Left ventricle myocardium inferior (tissue), 1 donor: ENCODE measurements at regions not wholly inside any gene's neighbourhood (a gene's known extent, or its start where the extent isn't known, plus 50 kb on each side); places are given as distances from the start of the nearest gene placed in this dataset.
"Not testable (repeated sequence)": the region's sequence is repeated elsewhere in the genome, so short reads cannot be mapped to it uniquely, and the experiment has no call there.

ENCODE experiments used
- DNase-seq: peaks from one replicate; pipeline ENCODE4 v3.0.0-alpha.2; 2020
- H3K27ac ChIP-seq: fragments of 200-600 bp; replicated peaks from 2 replicates; pipeline ENCODE4 v1.8.0; 2021
- H3K27me3 ChIP-seq: fragments of 200-600 bp; 2 replicates; pipeline ENCODE4 v1.8.0; 2021; ENCODE audit warnings: low read depth
- H3K36me3 ChIP-seq: fragments of 200-600 bp; 2 replicates; pipeline ENCODE4 v1.8.0; 2021
- H3K4me1 ChIP-seq: fragments of 200-600 bp; 2 replicates; pipeline ENCODE4 v1.8.0; 2021
- H3K4me3 ChIP-seq: fragments of 200-600 bp; 2 replicates; pipeline ENCODE4 v1.8.0; 2021; ENCODE audit warnings: mild to moderate bottlenecking, moderate library complexity
- H3K9me3 ChIP-seq: fragments of 200-600 bp; replicated peaks from 2 replicates; pipeline ENCODE4 v1.8.0; 2021
- intact Hi-C: fragments of 100-400 bp; cut with micrococcal nuclease; formaldehyde crosslinking; loops from one replicate; pipeline ENCODE4 v1.11.0; 2022
- TF ChIP-seq, protein P1 (sequence below): fragments of 200-600 bp; IDR thresholded peaks from 2 replicates; pipeline ENCODE4 v1.8.0; 2021; ENCODE audit warnings: antibody characterized with exemption, mild to moderate bottlenecking, borderline replicate concordance
- donor health status: DM: no; HTN: yes; CAD: no; lungs with severe emphysema.

DNA sequence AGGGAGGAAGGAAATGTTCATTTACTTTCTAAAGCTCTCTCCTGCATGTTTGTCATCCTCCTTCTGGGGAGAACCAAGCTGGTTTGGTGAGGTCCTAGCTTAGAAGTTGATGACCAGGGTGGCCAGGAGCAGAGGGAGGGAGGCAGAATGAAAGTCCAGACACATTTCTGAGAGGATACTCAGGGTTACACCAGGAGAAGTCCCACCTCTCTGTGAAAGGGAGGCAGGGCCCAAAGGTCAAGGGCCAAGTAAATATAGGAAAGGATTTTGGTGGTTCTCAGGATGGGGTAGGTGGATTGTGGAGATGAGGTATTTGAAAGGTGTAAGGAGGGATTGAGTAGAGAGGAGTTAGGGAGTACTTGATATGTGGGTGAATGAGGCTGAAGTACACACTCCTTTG lies 58.0 kb upstream of the FBXO11 start:
- no peaks in the 10 kb centered on the region for H3K27me3 ChIP-seq
- no peak overlapping the region for H3K4me3 ChIP-seq
- H3K9me3 ChIP-seq: no peaks in the 10 kb centered on the region
- no peaks in the 10 kb centered on the region for H3K36me3 ChIP-seq
- DNase-seq: no peak
- H3K4me1 ChIP-seq: no peaks in the 10 kb centered on the region
- no peak overlapping the region for H3K27ac ChIP-seq
- TF ChIP-seq, protein P1, sequence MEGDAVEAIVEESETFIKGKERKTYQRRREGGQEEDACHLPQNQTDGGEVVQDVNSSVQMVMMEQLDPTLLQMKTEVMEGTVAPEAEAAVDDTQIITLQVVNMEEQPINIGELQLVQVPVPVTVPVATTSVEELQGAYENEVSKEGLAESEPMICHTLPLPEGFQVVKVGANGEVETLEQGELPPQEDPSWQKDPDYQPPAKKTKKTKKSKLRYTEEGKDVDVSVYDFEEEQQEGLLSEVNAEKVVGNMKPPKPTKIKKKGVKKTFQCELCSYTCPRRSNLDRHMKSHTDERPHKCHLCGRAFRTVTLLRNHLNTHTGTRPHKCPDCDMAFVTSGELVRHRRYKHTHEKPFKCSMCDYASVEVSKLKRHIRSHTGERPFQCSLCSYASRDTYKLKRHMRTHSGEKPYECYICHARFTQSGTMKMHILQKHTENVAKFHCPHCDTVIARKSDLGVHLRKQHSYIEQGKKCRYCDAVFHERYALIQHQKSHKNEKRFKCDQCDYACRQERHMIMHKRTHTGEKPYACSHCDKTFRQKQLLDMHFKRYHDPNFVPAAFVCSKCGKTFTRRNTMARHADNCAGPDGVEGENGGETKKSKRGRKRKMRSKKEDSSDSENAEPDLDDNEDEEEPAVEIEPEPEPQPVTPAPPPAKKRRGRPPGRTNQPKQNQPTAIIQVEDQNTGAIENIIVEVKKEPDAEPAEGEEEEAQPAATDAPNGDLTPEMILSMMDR: no peak
- intact Hi-C loops: no loop called here

DNA sequence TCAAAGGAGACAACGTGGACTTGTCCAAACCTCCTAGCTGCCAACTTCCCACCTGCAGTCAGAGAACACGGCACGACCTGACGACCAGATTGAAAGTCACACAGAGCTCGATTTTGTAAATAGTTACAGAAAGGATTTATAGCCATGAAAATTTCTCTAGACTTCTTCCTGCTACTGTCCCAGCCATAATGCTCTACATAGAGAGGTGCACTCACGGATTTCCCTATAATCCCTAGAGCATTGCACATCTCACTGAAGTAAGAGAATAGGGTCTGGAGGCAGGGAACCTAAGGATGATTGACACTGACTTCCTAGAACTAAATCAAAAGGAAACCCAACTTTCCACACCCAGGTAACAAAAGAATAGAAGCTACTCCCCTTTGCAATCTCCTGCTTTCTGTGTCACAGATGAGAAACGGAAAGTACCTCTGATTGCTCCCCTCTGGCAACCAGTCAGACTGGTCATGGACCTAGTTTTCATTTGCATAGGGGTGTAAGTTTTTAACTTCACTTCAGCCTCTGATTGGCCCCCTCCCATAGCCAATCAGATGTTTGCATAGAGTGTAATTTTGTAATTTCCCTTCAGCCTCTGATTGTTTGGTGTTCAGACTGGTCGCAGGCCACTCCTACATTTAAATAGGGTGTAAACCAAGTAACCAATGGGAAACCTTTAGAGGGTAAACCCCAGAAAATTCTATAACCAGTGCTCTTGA lies 58.6 kb upstream of the FBXO11 start:
- no peak for DNase-seq
- TF ChIP-seq, protein P1: no peak
- H3K4me1 ChIP-seq: no peaks in the 10 kb centered on the region
- no peaks in the 10 kb centered on the region for H3K36me3 ChIP-seq
- no peak overlapping the region for H3K27ac ChIP-seq
- H3K27me3 ChIP-seq: peaks cover 3% of the 10 kb centered on the region
- no peaks in the 10 kb centered on the region for H3K9me3 ChIP-seq
- no peak overlapping the region for H3K4me3 ChIP-seq
- intact Hi-C loops: no loop called here

DNA sequence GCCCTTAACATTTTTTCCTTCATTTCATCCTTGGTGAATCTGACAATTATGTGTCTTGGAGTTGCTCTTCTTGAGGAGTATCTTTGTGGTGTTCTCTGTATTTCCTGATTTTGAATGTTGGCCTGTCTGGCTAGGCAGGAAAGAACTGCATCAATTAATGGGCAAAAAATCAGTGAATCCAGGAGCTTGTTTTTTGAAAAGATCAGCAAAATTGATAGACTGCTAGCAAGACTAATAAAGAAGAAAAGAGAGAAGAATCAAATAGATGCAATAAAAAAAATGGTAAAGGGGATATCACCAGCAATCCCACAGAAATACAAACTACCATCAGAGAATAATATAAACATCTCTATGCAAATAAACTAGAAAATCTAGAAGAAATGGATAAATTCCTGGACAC lies 70.4 kb upstream of the FBXO11 start:
- DNase-seq, H3K9me3 ChIP-seq, H3K27ac ChIP-seq, H3K27me3 ChIP-seq, H3K36me3 ChIP-seq, intact Hi-C loops, H3K4me3 ChIP-seq, H3K4me1 ChIP-seq: not testable (repeated sequence)

DNA sequence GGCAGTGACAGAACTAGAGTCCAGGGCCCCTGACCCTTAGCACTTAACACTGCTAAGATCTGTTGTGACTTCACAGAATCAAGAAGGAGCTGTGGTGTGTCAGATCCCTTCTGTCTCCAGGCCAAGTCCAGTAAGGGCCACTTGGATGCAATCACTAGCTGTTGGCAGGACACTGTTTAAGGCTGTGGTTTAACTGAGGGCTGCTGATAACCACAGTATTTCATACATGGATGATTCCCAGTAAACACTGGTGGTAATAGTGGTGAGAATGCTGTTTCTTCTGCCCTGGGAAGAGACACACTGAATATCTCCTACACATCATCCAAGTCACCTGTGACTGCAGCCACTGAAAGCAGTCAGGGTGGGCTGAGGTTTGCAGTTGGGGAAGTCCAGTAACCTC lies 77.7 kb upstream of the FBXO11 start:
- TF ChIP-seq, protein P1: no peak
- Histone ChIP-seq H3K4me1 (peaks cover 5% of the 10 kb centered on the region), H3K36me3 (no peaks in the 10 kb centered on the region), H3K27me3 (peaks cover 18% of the 10 kb centered on the region), H3K9me3 (no peaks in the 10 kb centered on the region), H3K4me3 (no peak overlapping the region), H3K27ac (no peak overlapping the region)
- intact Hi-C loops: no loop called here
- DNase-seq: no peak

DNA sequence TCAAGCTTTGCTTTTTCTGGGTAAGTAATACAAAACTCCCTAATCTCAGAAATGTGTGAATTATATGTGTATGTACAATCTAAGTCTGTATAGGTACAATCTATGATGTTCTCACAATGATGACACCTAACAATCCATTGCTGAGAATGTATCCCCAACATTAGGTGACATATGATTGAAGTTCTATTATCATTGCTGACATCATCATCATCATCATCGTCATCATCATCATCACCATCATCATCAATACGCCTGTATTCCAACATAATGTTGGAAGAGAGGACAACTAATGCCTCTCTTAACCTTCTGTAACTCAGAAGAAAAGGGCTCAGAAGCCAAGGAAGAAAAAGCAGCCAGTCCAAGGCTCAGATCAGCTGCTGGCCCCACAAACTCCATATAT lies 84.2 kb upstream of the FBXO11 start:
- no peak for DNase-seq
- intact Hi-C loops: no loop called here
- Histone ChIP-seq H3K27me3 (peaks cover 25% of the 10 kb centered on the region), H3K4me3 (no peak overlapping the region), H3K4me1 (no peaks in the 10 kb centered on the region), H3K27ac (no peak overlapping the region), H3K36me3 (no peaks in the 10 kb centered on the region), H3K9me3 (no peaks in the 10 kb centered on the region)
- TF ChIP-seq, protein P1: no peak

DNA sequence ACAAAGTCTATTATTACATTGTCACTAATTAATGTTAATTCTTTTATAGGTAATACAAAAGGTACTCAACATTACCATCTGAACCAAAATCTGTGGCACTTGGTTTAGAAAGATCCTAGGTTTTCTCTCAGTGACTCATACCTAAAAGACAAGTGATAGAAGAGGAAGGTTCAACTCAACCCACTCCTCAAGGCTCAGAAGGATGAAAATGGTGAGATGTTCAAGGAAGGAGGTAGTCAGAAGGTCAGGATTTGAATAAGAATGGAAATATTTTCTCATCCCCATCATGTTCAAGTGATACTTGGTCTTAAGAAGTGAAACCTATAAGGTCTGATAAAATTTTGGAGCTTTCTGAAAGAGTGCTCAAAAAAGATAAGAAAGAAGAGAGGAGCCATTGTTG lies 86.4 kb upstream of the FBXO11 start:
- Histone ChIP-seq H3K27me3 (peaks cover 19% of the 10 kb centered on the region), H3K36me3 (no peaks in the 10 kb centered on the region), H3K4me3 (no peak overlapping the region), H3K4me1 (no peaks in the 10 kb centered on the region), H3K27ac (no peak overlapping the region), H3K9me3 (no peaks in the 10 kb centered on the region)
- intact Hi-C loops: no loop called here
- no peak for DNase-seq
- TF ChIP-seq, protein P1: no peak
